Thyroid gland (tissue), 4 donors: ENCODE measurements at regions not wholly inside any gene's neighbourhood (a gene's known extent, or its start where the extent isn't known, plus 50 kb on each side); places are given as distances from the start of the nearest gene placed in this dataset.

Source experiments
- CTCF ChIP-seq, 6 experiments: fragments of 200-600 bp in 3 of 6; fragments of 450-650 bp in 3 of 6; sonication (generic) in 3 of 6; IDR thresholded peaks; one replicate each; pipeline ENCODE4 v1.5.1; 2016 to 2019; ENCODE audit warnings: antibody characterized with exemption in 6 of 6, mild to moderate bottlenecking in 2 of 6, inconsistent platforms in 1 of 6, moderate library complexity in 1 of 6
- POLR2A ChIP-seq, 2 donors: fragments of 450-650 bp; IDR thresholded peaks; one replicate each; pipeline ENCODE4 v1.6.1; 2017; ENCODE audit warnings: antibody characterized with exemption in 2 of 2, mild to moderate bottlenecking in 2 of 2, moderate library complexity in 1 of 2

GRCh38 chr6:141764388-141764787 is 368.3 kb upstream of the GJE1 start:
- TF ChIP-seq CTCF (IDR thresholded peaks at IDR 0.05) (no peak), POLR2A (IDR thresholded peaks at IDR 0.05) (no peak)
